ENCODE measurements at regions not wholly inside any gene's neighbourhood (a gene's known extent, or its start where the extent isn't known, plus 50 kb on each side); places are given as distances from the start of the nearest gene placed in this dataset.

DNA sequence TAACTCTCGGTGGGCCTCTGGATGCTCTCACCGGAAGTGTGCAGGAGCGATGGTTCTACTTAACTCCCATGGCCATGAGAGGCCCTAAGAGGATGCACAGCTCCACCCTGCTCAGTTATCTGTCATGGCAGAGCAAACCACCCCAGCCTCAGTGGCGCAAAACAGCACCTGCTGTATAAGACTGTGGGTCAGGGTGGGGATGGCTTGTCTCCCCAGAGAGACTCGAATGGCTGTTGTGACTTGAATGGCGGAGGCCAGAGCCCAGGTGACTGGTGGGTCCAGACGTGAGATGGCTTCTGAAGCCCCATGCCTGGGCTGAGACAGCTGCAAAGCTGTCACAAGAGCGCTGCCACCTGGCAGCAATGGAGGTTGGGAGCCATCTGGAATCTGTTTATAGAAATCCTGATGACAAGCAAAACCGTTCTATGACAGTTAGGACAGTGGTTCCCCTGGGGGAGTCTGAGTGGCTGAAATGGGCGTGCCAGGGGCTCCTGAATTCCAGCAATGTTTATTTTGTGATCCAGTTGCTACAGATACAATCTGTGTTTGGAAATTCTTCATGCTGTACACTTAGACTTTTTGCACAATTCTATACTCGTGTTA is 490.5 kb downstream of the TCERG1L start:
- Histone ChIP-seq H3K27me3 (no peaks in the 10 kb centered on the region), H3K9me3 (peaks cover 0 to 6% (median 0%) of the 10 kb centered on the region in 4 donors), H3K27ac (no peak overlapping the region), H3K4me1 (no peaks in the 10 kb centered on the region), H3K4me3 (no peak overlapping the region), H3K36me3 (no peaks in the 10 kb centered on the region)
- DNase-seq, result no peak
- TF ChIP-seq CTCF (IDR thresholded peaks at IDR 0.05) (no peak), POLR2A (IDR thresholded peaks at IDR 0.05) (no peak)
- intact Hi-C loops (cut with DNase I), result no loop called here
- 28% methylated on average over 2 of the region's 11 CpGs for WGBS (ENCODE audit: insufficient coverage, low coverage, low lambda C conversion rate, missing lambda C conversion rate)
- ATAC-seq, result no peak

GRCh38 chr10:130824230-130825014 is 487.1 kb downstream of the TCERG1L start:
- intact Hi-C loops (cut with DNase I), result no loop called here
- WGBS (ENCODE audit: insufficient coverage, low coverage, low lambda C conversion rate, missing lambda C conversion rate), result 71% methylated on average over 4 of the region's 4 CpGs
- DNase-seq, result no peak
- no peak overlapping the region for H3K27ac ChIP-seq
- no peaks in the 10 kb centered on the region for H3K27me3 ChIP-seq
- TF ChIP-seq CTCF (IDR thresholded peaks at IDR 0.05), result no peak
- H3K9me3 ChIP-seq, result peaks cover 0 to 8% (median 0%) of the 10 kb centered on the region in 4 donors
- no peaks in the 10 kb centered on the region for H3K4me1 ChIP-seq
- no peak overlapping the region for H3K4me3 ChIP-seq
- H3K36me3 ChIP-seq, result no peaks in the 10 kb centered on the region
- ATAC-seq, result no peak

GRCh38 chr10:130833596-130833995 is 477.9 kb downstream of the TCERG1L start:
- WGBS (ENCODE audit: insufficient coverage, low coverage, low lambda C conversion rate, missing lambda C conversion rate), result 69% methylated on average over 14 of the region's 14 CpGs
- Histone ChIP-seq H3K36me3 (no peaks in the 10 kb centered on the region), H3K27ac (no peak overlapping the region), H3K4me3 (no peak overlapping the region), H3K9me3 (no peaks in the 10 kb centered on the region), H3K27me3 (no peaks in the 10 kb centered on the region), H3K4me1 (no peaks in the 10 kb centered on the region)
- no peak for TF ChIP-seq CTCF (IDR thresholded peaks at IDR 0.05)
- no peak for TF ChIP-seq POLR2A (IDR thresholded peaks at IDR 0.05)
- intact Hi-C loops (cut with DNase I), result no loop called here
- DNase-seq (no peak), ATAC-seq (no peak)

DNA sequence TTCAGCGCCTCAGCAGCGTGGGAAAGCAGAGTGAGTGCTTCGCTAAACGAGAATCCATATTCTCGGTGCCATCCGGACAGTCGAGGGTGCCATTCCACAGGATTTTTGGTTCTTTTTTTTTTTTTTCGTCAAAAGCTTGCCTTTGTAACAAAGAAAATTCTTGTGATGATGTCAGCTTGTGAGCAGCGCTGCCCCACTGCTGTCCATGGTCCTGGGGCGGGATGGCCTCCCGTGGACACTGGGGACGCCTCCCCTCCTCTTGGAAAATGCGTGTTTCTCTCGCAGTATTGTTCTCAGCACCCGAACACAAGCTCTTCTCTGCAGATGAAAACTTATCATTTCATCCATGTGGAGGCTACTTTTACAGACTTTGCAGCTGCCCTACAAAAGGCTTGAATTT is 477.4 kb downstream of the TCERG1L start:
- DNase-seq (no peak), ATAC-seq (no peak)
- no peak overlapping the region for H3K27ac ChIP-seq
- H3K4me3 ChIP-seq, result no peak overlapping the region
- TF ChIP-seq CTCF (IDR thresholded peaks at IDR 0.05) (no peak), POLR2A (IDR thresholded peaks at IDR 0.05) (no peak)
- H3K36me3 ChIP-seq, result no peaks in the 10 kb centered on the region
- intact Hi-C loops (cut with DNase I), result no loop called here
- no peaks in the 10 kb centered on the region for H3K27me3 ChIP-seq
- WGBS (ENCODE audit: insufficient coverage, low coverage, low lambda C conversion rate, missing lambda C conversion rate), result 67% methylated on average over 14 of the region's 15 CpGs
- H3K9me3 ChIP-seq, result no peaks in the 10 kb centered on the region
- no peaks in the 10 kb centered on the region for H3K4me1 ChIP-seq

All from right lobe of liver (tissue), 6 donors.